ENCODE measurements at regions not wholly inside any gene's neighbourhood (a gene's known extent, or its start where the extent isn't known, plus 50 kb on each side); places are given as distances from the start of the nearest gene placed in this dataset.

- H3K4me1 ChIP-seq (ENCODE audit: control insufficient read depth in 1 of 2, insufficient read depth in 2 of 2, low read length in 2 of 2), result no peaks in the 10 kb centered on the region
- H3K4me2 ChIP-seq (ENCODE audit: low read length), result no peak overlapping the region
- no peaks in the 10 kb centered on the region for H3K9me2 ChIP-seq (ENCODE audit: insufficient read depth)
- POLR2A ChIA-PET, result no interaction called here
- no peak overlapping the region for H2AFZ ChIP-seq (ENCODE audit: low read depth, low read length, poor library complexity, severe bottlenecking)
- TF ChIP-seq ZBTB33 (IDR thresholded peaks at IDR 0.05; ENCODE audit: extremely low read depth, insufficient replicate concordance, low read length) (no peak), MAX (IDR thresholded peaks at IDR 0.05) (no peak), EZH2 (IDR thresholded peaks at IDR 0.05) (no peak), POLR2A (IDR thresholded peaks at IDR 0.05; ENCODE audit: borderline replicate concordance, extremely low read depth, insufficient read depth, insufficient read length) (no peak), TCF7L2 (IDR thresholded peaks at IDR 0.05; ENCODE audit: borderline replicate concordance, extremely low read depth, insufficient read depth, insufficient read length) (no peak), ZFX (IDR thresholded peaks at IDR 0.05) (no peak), ATF3 (IDR thresholded peaks at IDR 0.05) (no peak), EZH2phosphoT487 (IDR thresholded peaks at IDR 0.05; ENCODE audit: borderline replicate concordance) (no peak), POLR2AphosphoS5 (IDR thresholded peaks at IDR 0.05; ENCODE audit: low read depth, low read length) (no peak), CEBPB (IDR thresholded peaks at IDR 0.05; ENCODE audit: low read depth) (no peak), YY1 (IDR thresholded peaks at IDR 0.05; ENCODE audit: extremely low read depth, insufficient replicate concordance, low read depth, low read length) (no peak), RAD21 (IDR thresholded peaks at IDR 0.05; ENCODE audit: low read depth) (no peak)
- BruUV-seq (replicated peaks), result no TSS peak
- CTCF ChIA-PET, result no interaction called here
- H3K36me3 ChIP-seq (ENCODE audit: control insufficient read depth in 1 of 2, insufficient read depth in 2 of 2, low read length in 2 of 2), result no peaks in the 10 kb centered on the region
- peaks cover 4 to 5% of the 10 kb centered on the region in 2 experiments; a peak in 2 of 4 replicates for H3K9me3 ChIP-seq (ENCODE audit: control insufficient read depth in 1 of 2, insufficient read depth in 1 of 2, low read depth in 1 of 2, low read length in 2 of 2)
- DNase-seq (ENCODE audit: low read depth, low spot score), result no peak
- no peaks in the 10 kb centered on the region for H3K27me3 ChIP-seq (ENCODE audit: insufficient read depth, low read length)
- H3K9ac ChIP-seq (ENCODE audit: low read length), result no peak overlapping the region
- no peak overlapping the region for H3K27ac ChIP-seq (ENCODE audit: low read depth, low read length)
- RAD21 ChIA-PET (ENCODE audit: low non-redundant PET in 1 of 2, low total read pairs in 2 of 2, uncharacterized antibody in 2 of 2, unreplicated experiment in 2 of 2), result no interaction called here
- H3K79me2 ChIP-seq (ENCODE audit: insufficient read depth, low read length), result no peaks in the 10 kb centered on the region
- H4K20me1 ChIP-seq (ENCODE audit: insufficient read depth), result no peaks in the 10 kb centered on the region
- intact Hi-C loops (cut with micrococcal nuclease), result no loop called here
- H3K4me3 ChIP-seq (replicated peaks in 1 of 2; ENCODE audit: low read depth in 1 of 2, low read length in 2 of 2), result no peak overlapping the region
- no peak for ATAC-seq
Observed at GRCh38 chr13:107690181-107690580, 525.2 kb downstream of the LIG4 start.
